ENCODE measurements at regions not wholly inside any gene's neighbourhood (a gene's known extent, or its start where the extent isn't known, plus 50 kb on each side); places are given as distances from the start of the nearest gene placed in this dataset.

- FAIRE-seq, result no peak
Observed at GRCh38 chr18:38045845-38046244, 480.2 kb upstream of the CELF4 start.

GRCh38 chr18:38042211-38042890, 476.8 kb upstream of the CELF4 start:
- H3K79me2 ChIP-seq (ENCODE audit: control insufficient read depth, insufficient read depth, low read length), result no peaks in the 10 kb centered on the region
- H4K20me1 ChIP-seq (replicated peaks; ENCODE audit: control insufficient read depth, extremely low read depth, insufficient read depth, low read length), result no peaks in the 10 kb centered on the region
- CTCF ChIA-PET, result no interaction called here
- dilution Hi-C loops (cut with MboI; ENCODE audit: extremely low pct_ligation_motif_present, low sequenced_read_pairs), result no loop called here
- TF ChIP-seq CTCF (IDR thresholded peaks at IDR 0.05; ENCODE audit: extremely low read depth in 1 of 2, insufficient read depth in 1 of 2, low read depth in 1 of 2, low read length in 2 of 2) (no peak), POLR2AphosphoS5 (IDR thresholded peaks at IDR 0.05; ENCODE audit: insufficient read depth, low read depth, low read length) (no peak), POLR2A (IDR thresholded peaks at IDR 0.05; ENCODE audit: low read depth, low read length) (no peak), FOS (IDR thresholded peaks at IDR 0.05; ENCODE audit: borderline replicate concordance, insufficient read depth, low read length) (no peak), GATA2 (IDR thresholded peaks at IDR 0.05; ENCODE audit: insufficient read depth, insufficient read length, low read depth, low read length) (no peak), EZH2 (IDR thresholded peaks at IDR 0.05; ENCODE audit: borderline replicate concordance, low read depth, low read length, severe bottlenecking) (no peak), JUN (IDR thresholded peaks at IDR 0.05; ENCODE audit: borderline replicate concordance, insufficient read depth, insufficient read length, low read depth) (no peak), MAX (IDR thresholded peaks at IDR 0.05; ENCODE audit: insufficient read depth, insufficient read length) (no peak), MYC (IDR thresholded peaks at IDR 0.05; ENCODE audit: low read depth, low read length) (no peak)
- H3K9ac ChIP-seq (replicated peaks; ENCODE audit: extremely low read depth, insufficient read depth, low read length), result no peak overlapping the region
- no peaks in the 10 kb centered on the region for H3K4me1 ChIP-seq (ENCODE audit: control insufficient read depth, extremely low read depth, insufficient read depth, low read length)
- H3K9me3 ChIP-seq (replicated peaks; ENCODE audit: control insufficient read depth, insufficient read depth, low read length), result no peaks in the 10 kb centered on the region
- DNase-seq (ENCODE audit: low read depth, low spot score), result no peak
- H3K27me3 ChIP-seq (ENCODE audit: control insufficient read depth in 2 of 2, insufficient read depth in 2 of 2, low read length in 2 of 2), result no peaks in the 10 kb centered on the region
- FAIRE-seq, result no peak
- intact Hi-C loops (cut with micrococcal nuclease), result no loop called here
- no peak overlapping the region for H3K27ac ChIP-seq (ENCODE audit: insufficient read depth, low read depth, low read length)
- POLR2A ChIA-PET, result no interaction called here
- no peak overlapping the region for H3K4me2 ChIP-seq (ENCODE audit: insufficient read depth, low read length)
- no peaks in the 10 kb centered on the region for H3K9me1 ChIP-seq (replicated peaks; ENCODE audit: control insufficient read depth, extremely low read depth, insufficient read depth, low read length)
- no peak overlapping the region for H2AFZ ChIP-seq (ENCODE audit: low read depth, low read length)
- H3K4me3 ChIP-seq (replicated peaks in 1 of 3; ENCODE audit: insufficient read depth in 1 of 3, low read depth in 1 of 3, low read length in 3 of 3), result no peak overlapping the region
- no peaks in the 10 kb centered on the region for H3K36me3 ChIP-seq (ENCODE audit: control insufficient read depth in 2 of 2, extremely low read depth in 1 of 2, insufficient read depth in 2 of 2, low read length in 2 of 2)
- no TSS peak for BruUV-seq (replicated peaks)

More at GRCh38 chr18:38045845-38046244, 480.2 kb upstream of the CELF4 start:
- no peak overlapping the region for H3K4me2 ChIP-seq (ENCODE audit: insufficient read depth, low read length)
- H3K36me3 ChIP-seq (ENCODE audit: control insufficient read depth in 2 of 2, extremely low read depth in 1 of 2, insufficient read depth in 2 of 2, low read length in 2 of 2), result no peaks in the 10 kb centered on the region
- BruUV-seq (replicated peaks), result no TSS peak
- CTCF ChIA-PET, result no interaction called here
- TF ChIP-seq POLR2A (IDR thresholded peaks at IDR 0.05; ENCODE audit: low read depth, low read length), result no peak
- no peak for TF ChIP-seq POLR2AphosphoS5 (IDR thresholded peaks at IDR 0.05; ENCODE audit: insufficient read depth, low read depth, low read length)
- TF ChIP-seq EZH2 (IDR thresholded peaks at IDR 0.05; ENCODE audit: borderline replicate concordance, low read depth, low read length, severe bottlenecking), result no peak
- H3K4me1 ChIP-seq (ENCODE audit: control insufficient read depth, extremely low read depth, insufficient read depth, low read length), result no peaks in the 10 kb centered on the region
- H3K9ac ChIP-seq (replicated peaks; ENCODE audit: extremely low read depth, insufficient read depth, low read length), result no peak overlapping the region
- no peaks in the 10 kb centered on the region for H3K27me3 ChIP-seq (ENCODE audit: control insufficient read depth in 2 of 2, insufficient read depth in 2 of 2, low read length in 2 of 2)
- DNase-seq (ENCODE audit: low read depth, low spot score), result no peak
- no peaks in the 10 kb centered on the region for H3K9me1 ChIP-seq (replicated peaks; ENCODE audit: control insufficient read depth, extremely low read depth, insufficient read depth, low read length)
- H4K20me1 ChIP-seq (replicated peaks; ENCODE audit: control insufficient read depth, extremely low read depth, insufficient read depth, low read length), result no peaks in the 10 kb centered on the region
- peaks cover 3% of the 10 kb centered on the region for H3K9me3 ChIP-seq (replicated peaks; ENCODE audit: control insufficient read depth, insufficient read depth, low read length)
- H2AFZ ChIP-seq (ENCODE audit: low read depth, low read length), result no peak overlapping the region
- no peak overlapping the region for H3K4me3 ChIP-seq (replicated peaks in 1 of 3; ENCODE audit: insufficient read depth in 1 of 3, low read depth in 1 of 3, low read length in 3 of 3)
- no peak overlapping the region for H3K27ac ChIP-seq (ENCODE audit: insufficient read depth, low read depth, low read length)
- dilution Hi-C loops (cut with MboI; ENCODE audit: extremely low pct_ligation_motif_present, low sequenced_read_pairs) (no loop called here), intact Hi-C loops (cut with micrococcal nuclease) (no loop called here)
- POLR2A ChIA-PET, result no interaction called here
- no peaks in the 10 kb centered on the region for H3K79me2 ChIP-seq (ENCODE audit: control insufficient read depth, insufficient read depth, low read length)

Data from endothelial cell of umbilical vein (primary cell).